HCT116 (cell line): ENCODE measurements at regions not wholly inside any gene's neighbourhood (a gene's known extent, or its start where the extent isn't known, plus 50 kb on each side); places are given as distances from the start of the nearest gene placed in this dataset.
A peak's percentile ranks its signal among the peaks of the same experiment; 100 is the strongest.

Source experiments
- CEBPB ChIP-seq: IDR thresholded peaks from 2 replicates; pipeline ENCODE4 v1.6.1; 2012; ENCODE audit warnings: low read depth
- CTCF ChIP-seq, 3 experiments: fragments of 200-600 bp in 1 of 3; sonication (generic) in 1 of 3; IDR thresholded peaks in 2 of 3; conservative IDR thresholded peaks in 1 of 3; 2 replicates each; pipeline ENCODE4 v1.5.1; 2012 to 2017; ENCODE audit warnings: low read depth in 2 of 3, low read length in 2 of 3, antibody characterized with exemption in 1 of 3, borderline replicate concordance in 1 of 3, control low read depth in 1 of 3, mild to moderate bottlenecking in 1 of 3, mixed read lengths in 1 of 3, mixed run types in 1 of 3, moderate library complexity in 1 of 3; ENCODE audit not compliant: insufficient read depth in 1 of 3
- ELF1 ChIP-seq: IDR thresholded peaks from 2 replicates; pipeline ENCODE4 v1.6.1; 2012; ENCODE audit warnings: low read depth, borderline replicate concordance
- EZH2 ChIP-seq: fragments of 200-600 bp; sonication (generic); IDR thresholded peaks from 2 replicates; pipeline ENCODE4 v1.6.1; 2017; ENCODE audit warnings: antibody characterized with exemption, mixed run types
- JUND ChIP-seq: IDR thresholded peaks from 2 replicates; pipeline ENCODE4 v1.6.1; 2012
- MAX ChIP-seq: IDR thresholded peaks from 2 replicates; pipeline ENCODE4 v1.6.1; 2012
- POLR2A ChIP-seq: IDR thresholded peaks from 2 replicates; pipeline ENCODE4 v1.7.0; 2011; ENCODE audit warnings: borderline replicate concordance; ENCODE audit not compliant: insufficient read depth, insufficient read length; ENCODE audit errors: extremely low read depth
- POLR2AphosphoS5 ChIP-seq: IDR thresholded peaks from 2 replicates; pipeline ENCODE4 v1.6.1; 2011; ENCODE audit warnings: mild to moderate bottlenecking, low read depth, low read length, moderate library complexity
- RAD21 ChIP-seq: IDR thresholded peaks from 2 replicates; pipeline ENCODE4 v1.6.1; 2012; ENCODE audit warnings: low read depth, mild to moderate bottlenecking
- ZNF274 ChIP-seq: fragments of 200-500 bp; sonication (Bioruptor generic); IDR thresholded peaks from 2 replicates; pipeline ENCODE4 v1.6.1; 2014; ENCODE audit warnings: mild to moderate bottlenecking, low read depth, low read length, inconsistent platforms

GRCh38 chr12:102659200-102659911 is 179.0 kb upstream of the IGF1 start:
- TF ChIP-seq CTCF (IDR thresholded peaks at IDR 0.05 in 2 of 3, conservative IDR thresholded peaks at IDR 0.05 in 1 of 3; ENCODE audit: borderline replicate concordance in 1 of 3, insufficient read depth in 1 of 3, low read depth in 2 of 3, low read length in 2 of 3), result peak; percentile 25 to 47 (median 47); a peak in 3 of 6 replicates
- no peak for TF ChIP-seq MAX
- no peak for TF ChIP-seq ZNF274
- TF ChIP-seq RAD21, result peak; percentile 31; the same call in 1 of the 2 replicates
- TF ChIP-seq JUND, result no peak
- TF ChIP-seq EZH2, result no peak
- no peak for TF ChIP-seq POLR2AphosphoS5
- no peak for TF ChIP-seq CEBPB
- no peak for TF ChIP-seq ELF1
- no peak for TF ChIP-seq POLR2A
